DMS114 treated with DMSO at 0.1 percent for 48 hours (cell line): ENCODE measurements at regions not wholly inside any gene's neighbourhood (a gene's known extent, or its start where the extent isn't known, plus 50 kb on each side); places are given as distances from the start of the nearest gene placed in this dataset.
"Not testable (repeated sequence)": the region's sequence is repeated elsewhere in the genome, so short reads cannot be mapped to it uniquely, and the experiment has no call there.

Experiments used
- DNase-seq: peaks from one replicate; lab custom pipeline; 2025; ENCODE audit not compliant: unreplicated experiment; lab: John Stamatoyannopoulos, UW

- no peak for DNase-seq
Measured at GRCh38 chr19:27716922-27717321, 1496.0 kb downstream of the UQCRFS1 start.

GRCh38 chr19:27714857-27715256, 1498.1 kb downstream of the UQCRFS1 start:
- DNase-seq: no peak

GRCh38 chr19:27709496-27709895, 1503.5 kb downstream of the UQCRFS1 start:
- no peak for DNase-seq

- DNase-seq: not testable (repeated sequence)
Measured at GRCh38 chr19:27708986-27709385, 1504.0 kb downstream of the UQCRFS1 start.

GRCh38 chr19:27707026-27707425, 1505.9 kb downstream of the UQCRFS1 start:
- not testable (repeated sequence) for DNase-seq

GRCh38 chr19:27705896-27706295, 1507.1 kb downstream of the UQCRFS1 start:
- DNase-seq: no peak

GRCh38 chr19:27694361-27695055, 1518.4 kb downstream of the UQCRFS1 start:
- DNase-seq: no peak

GRCh38 chr19:27691991-27692390, 1521.0 kb downstream of the UQCRFS1 start:
- no peak for DNase-seq

- no peak for DNase-seq
Measured at GRCh38 chr19:27689734-27690241, 1523.2 kb downstream of the UQCRFS1 start.

GRCh38 chr19:27684293-27684692, 1528.7 kb downstream of the UQCRFS1 start:
- DNase-seq: no peak

- no peak for DNase-seq
Measured at GRCh38 chr19:27681972-27682371, 1531.0 kb downstream of the UQCRFS1 start.

- DNase-seq: no peak
Measured at GRCh38 chr19:27679905-27680304, 1533.0 kb downstream of the UQCRFS1 start.

GRCh38 chr19:27679399-27679798, 1533.6 kb downstream of the UQCRFS1 start:
- no peak for DNase-seq

GRCh38 chr19:27676877-27677276, 1536.1 kb downstream of the UQCRFS1 start:
- no peak for DNase-seq

- no peak for DNase-seq
Measured at GRCh38 chr19:27676334-27676733, 1536.6 kb downstream of the UQCRFS1 start.

- DNase-seq: no peak
Measured at GRCh38 chr19:27675771-27676170, 1537.2 kb downstream of the UQCRFS1 start.

GRCh38 chr19:27674701-27675100, 1538.2 kb downstream of the UQCRFS1 start:
- DNase-seq: no peak

GRCh38 chr19:27673986-27674385, 1539.0 kb downstream of the UQCRFS1 start:
- no peak for DNase-seq

- DNase-seq: no peak
Measured at GRCh38 chr19:27672309-27673047, 1540.5 kb downstream of the UQCRFS1 start.

GRCh38 chr19:27671876-27672275, 1541.1 kb downstream of the UQCRFS1 start:
- no peak for DNase-seq

GRCh38 chr19:27660428-27660827, 1552.5 kb downstream of the UQCRFS1 start:
- DNase-seq: no peak
